Calu3 (cell line): ENCODE measurements at regions not wholly inside any gene's neighbourhood (a gene's known extent, or its start where the extent isn't known, plus 50 kb on each side); places are given as distances from the start of the nearest gene placed in this dataset.

Experiments used
- BruUV-seq: library from RNA; stranded (reverse); fragments of 400-500 nt; replicated peaks from 2 replicates; lab custom pipeline; 2021; lab: Mats Ljungman, UMichigan
- CTCF ChIA-PET: fragments of 300-600 bp; sonication (Branson Sonifier 250); formaldehyde crosslinking; loops from one replicate; lab custom pipeline; 2022; ENCODE audit warnings: antibody characterized with exemption; lab: Charles Lee
- DNase-seq: peaks from one replicate; pipeline ENCODE4 v3.0.0; 2022
- H3K27ac Mint-ChIP-seq: one replicate; pipeline ENCODE4 v1.8.0; 2022; ENCODE audit warnings: mixed read lengths; ENCODE audit not compliant: unreplicated experiment
- H3K27me3 Mint-ChIP-seq: one replicate; pipeline ENCODE4 v1.8.0; 2022; ENCODE audit warnings: mixed read lengths; ENCODE audit not compliant: unreplicated experiment
- H3K36me3 Mint-ChIP-seq: one replicate; pipeline ENCODE4 v1.8.0; 2022; ENCODE audit warnings: mild to moderate bottlenecking, moderate library complexity, mixed read lengths; ENCODE audit not compliant: insufficient read depth, unreplicated experiment
- H3K4me1 Mint-ChIP-seq: one replicate; pipeline ENCODE4 v1.8.0; 2022; ENCODE audit warnings: mild to moderate bottlenecking, low read depth, mixed read lengths; ENCODE audit not compliant: unreplicated experiment
- H3K4me3 Mint-ChIP-seq: one replicate; pipeline ENCODE4 v1.8.0; 2022; ENCODE audit warnings: mild to moderate bottlenecking, low read depth, moderate library complexity, mixed read lengths; ENCODE audit not compliant: unreplicated experiment
- H3K9me3 Mint-ChIP-seq: one replicate; pipeline ENCODE4 v1.8.0; 2022; ENCODE audit warnings: low read depth, mixed read lengths; ENCODE audit not compliant: unreplicated experiment
- CTCF ChIP-seq: fragments of 200-600 bp; IDR thresholded peaks from one replicate; pipeline ENCODE4 v1.8.0; 2022; ENCODE audit warnings: antibody characterized with exemption; ENCODE audit not compliant: unreplicated experiment
- intact Hi-C: fragments of 100-400 bp; cut with micrococcal nuclease; formaldehyde crosslinking; loops from one replicate; pipeline ENCODE4 v1.10.0; 2022; ENCODE audit not compliant: unreplicated experiment

GRCh38 chrX:6803607-6804006 is 268.7 kb upstream of the VCX3A start:
- Mint-ChIP-seq H3K27ac (no peak overlapping the region), H3K4me3 (no peak overlapping the region), H3K4me1 (no peaks in the 10 kb centered on the region), H3K9me3 (peaks cover 5% of the 10 kb centered on the region), H3K27me3 (no peaks in the 10 kb centered on the region), H3K36me3 (no peaks in the 10 kb centered on the region)
- BruUV-seq: no TSS peak
- DNase-seq: no peak
- TF ChIP-seq CTCF: no peak
- intact Hi-C loops: no loop called here
- CTCF ChIA-PET: no interaction called here

DNA sequence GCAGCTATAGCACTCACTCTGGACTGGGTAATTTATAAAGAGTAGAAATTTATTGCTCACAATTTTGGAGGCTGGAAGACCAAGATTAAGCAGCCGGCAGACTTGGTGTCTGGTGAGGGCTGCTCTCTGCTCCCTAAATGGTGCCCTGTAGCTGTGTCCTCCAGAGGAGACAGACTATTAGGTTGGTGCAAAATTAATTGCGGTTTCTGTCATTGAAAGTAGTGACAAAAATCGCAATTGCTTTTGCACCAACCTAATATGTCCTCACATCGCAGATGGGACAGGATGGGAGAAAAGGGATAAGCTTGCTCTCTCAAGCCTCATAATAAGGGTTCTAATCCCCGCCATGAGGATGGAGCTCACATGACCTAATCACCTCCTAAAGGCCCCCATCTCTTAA is 258.1 kb upstream of the VCX3A start:
- H3K27ac Mint-ChIP-seq: no peak overlapping the region
- no TSS peak for BruUV-seq
- no peak for TF ChIP-seq CTCF
- peaks cover 17% of the 10 kb centered on the region for H3K9me3 Mint-ChIP-seq
- H3K36me3 Mint-ChIP-seq: no peaks in the 10 kb centered on the region
- no peaks in the 10 kb centered on the region for H3K27me3 Mint-ChIP-seq
- CTCF ChIA-PET: no interaction called here
- DNase-seq: no peak
- no peak overlapping the region for H3K4me3 Mint-ChIP-seq
- intact Hi-C loops: no loop called here
- no peaks in the 10 kb centered on the region for H3K4me1 Mint-ChIP-seq

DNA sequence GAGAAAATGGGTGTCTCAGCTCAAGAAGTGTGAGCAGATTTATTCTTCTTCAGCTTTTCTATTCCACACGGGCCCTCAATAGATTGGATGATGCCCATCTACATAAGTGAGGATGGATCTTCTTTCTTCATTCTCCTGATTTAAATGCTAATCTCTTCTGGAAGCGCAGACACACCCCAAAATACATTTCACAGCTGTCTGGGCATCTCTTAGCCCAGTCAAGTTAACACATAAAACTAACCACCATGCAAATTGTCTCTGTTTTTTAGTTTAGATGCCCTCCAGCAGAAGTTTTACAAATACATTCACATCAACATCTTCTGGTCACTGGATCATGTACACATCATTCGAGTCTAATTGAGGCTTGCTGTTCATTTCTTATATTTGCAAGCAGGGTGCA is 249.0 kb upstream of the VCX3A start:
- CTCF ChIA-PET: no interaction called here
- no peak for TF ChIP-seq CTCF
- Mint-ChIP-seq H3K36me3 (no peaks in the 10 kb centered on the region), H3K27ac (no peak overlapping the region), H3K27me3 (no peaks in the 10 kb centered on the region), H3K9me3 (peaks cover 4% of the 10 kb centered on the region), H3K4me1 (no peaks in the 10 kb centered on the region), H3K4me3 (no peak overlapping the region)
- intact Hi-C loops: no loop called here
- no TSS peak for BruUV-seq
- DNase-seq: no peak

DNA sequence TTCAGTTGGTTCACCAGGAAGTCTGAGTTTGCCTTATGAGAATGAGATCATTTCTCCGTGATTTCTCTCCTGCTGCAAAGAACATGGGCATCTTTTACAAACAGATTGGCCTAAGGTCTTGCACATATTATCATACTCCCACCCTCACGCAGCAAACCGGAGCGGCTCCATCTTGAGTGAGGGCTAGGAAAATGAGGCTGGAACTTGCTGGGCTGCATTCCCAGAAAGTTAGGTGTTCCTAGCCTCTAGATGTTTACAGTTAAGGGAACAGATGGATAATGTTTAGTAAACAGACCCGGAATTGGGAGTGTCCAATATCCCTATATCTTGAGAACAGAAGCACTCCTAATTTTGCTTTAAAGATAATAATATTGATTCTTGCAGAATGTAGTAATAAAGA is 247.9 kb upstream of the VCX3A start:
- no peaks in the 10 kb centered on the region for H3K27me3 Mint-ChIP-seq
- no peak for DNase-seq
- CTCF ChIA-PET: no interaction called here
- intact Hi-C loops: no loop called here
- H3K36me3 Mint-ChIP-seq: no peaks in the 10 kb centered on the region
- H3K4me3 Mint-ChIP-seq: no peak overlapping the region
- peaks cover 8% of the 10 kb centered on the region for H3K9me3 Mint-ChIP-seq
- no peaks in the 10 kb centered on the region for H3K4me1 Mint-ChIP-seq
- no TSS peak for BruUV-seq
- no peak for TF ChIP-seq CTCF
- H3K27ac Mint-ChIP-seq: no peak overlapping the region
